ES-I3 (cell line): ENCODE measurements at regions not wholly inside any gene's neighbourhood (a gene's known extent, or its start where the extent isn't known, plus 50 kb on each side); places are given as distances from the start of the nearest gene placed in this dataset.

ENCODE experiments used
- H3K36me3 ChIP-seq: 2 replicates; pipeline ENCODE4 v1.6.1; 2013; ENCODE audit warnings: mild to moderate bottlenecking, low read length, control low read depth, moderate library complexity; ENCODE audit not compliant: insufficient read depth
- H3K4me1 ChIP-seq: 2 replicates; pipeline ENCODE4 v1.6.1; 2013; ENCODE audit warnings: mild to moderate bottlenecking, control low read depth, low read length; ENCODE audit not compliant: insufficient read depth
- H3K9ac ChIP-seq: 2 replicates; pipeline ENCODE4 v1.6.1; 2013; ENCODE audit warnings: low read depth, mild to moderate bottlenecking, low read length, moderate library complexity
- H3K9me3 ChIP-seq: 2 replicates; pipeline ENCODE4 v1.6.1; 2013; ENCODE audit warnings: mild to moderate bottlenecking, low read length, moderate library complexity; ENCODE audit not compliant: control insufficient read depth, insufficient read depth

- Histone ChIP-seq H3K9ac (no peak overlapping the region), H3K4me1 (no peaks in the 10 kb centered on the region), H3K9me3 (no peaks in the 10 kb centered on the region), H3K36me3 (no peaks in the 10 kb centered on the region)
Observed at GRCh38 chr6:97572943-97573342, 289.9 kb upstream of the MMS22L start.

- Histone ChIP-seq H3K36me3 (no peaks in the 10 kb centered on the region), H3K9ac (no peak overlapping the region), H3K4me1 (0 out of 2 replicates have a peak, but pooled peaks cover 3% of the 10 kb centered on the region), H3K9me3 (no peaks in the 10 kb centered on the region)
Observed at GRCh38 chr6:97586344-97586743, 303.3 kb upstream of the MMS22L start.

- Histone ChIP-seq H3K9ac (no peak overlapping the region), H3K36me3 (no peaks in the 10 kb centered on the region)
Observed at GRCh38 chr6:97591955-97592354, 308.9 kb upstream of the MMS22L start.

GRCh38 chr6:97594844-97595243 lies 311.8 kb upstream of the MMS22L start:
- no peaks in the 10 kb centered on the region for H3K36me3 ChIP-seq
- H3K9me3 ChIP-seq, result no peaks in the 10 kb centered on the region
- 0 out of 2 replicates have a peak, but pooled peaks cover 10% of the 10 kb centered on the region for H3K4me1 ChIP-seq
- no peak overlapping the region for H3K9ac ChIP-seq

More at GRCh38 chr6:97591955-97592354, 308.9 kb upstream of the MMS22L start:
- Histone ChIP-seq H3K9me3 (no peaks in the 10 kb centered on the region), H3K4me1 (0 out of 2 replicates have a peak, but pooled peaks cover 10% of the 10 kb centered on the region)

GRCh38 chr6:97621111-97621510 lies 338.1 kb upstream of the MMS22L start:
- no peaks in the 10 kb centered on the region for H3K36me3 ChIP-seq
- no peak overlapping the region for H3K9ac ChIP-seq
- H3K9me3 ChIP-seq, result no peaks in the 10 kb centered on the region
- H3K4me1 ChIP-seq, result no peaks in the 10 kb centered on the region

- Histone ChIP-seq H3K36me3 (no peaks in the 10 kb centered on the region), H3K9ac (no peak overlapping the region), H3K4me1 (no peaks in the 10 kb centered on the region), H3K9me3 (no peaks in the 10 kb centered on the region)
Observed at GRCh38 chr6:97626671-97627441, 343.8 kb upstream of the MMS22L start.

- no peaks in the 10 kb centered on the region for H3K9me3 ChIP-seq
- no peak overlapping the region for H3K9ac ChIP-seq
- H3K4me1 ChIP-seq, result no peaks in the 10 kb centered on the region
- no peaks in the 10 kb centered on the region for H3K36me3 ChIP-seq
Observed at GRCh38 chr6:97629180-97629579, 346.2 kb upstream of the MMS22L start.

- Histone ChIP-seq H3K4me1 (no peaks in the 10 kb centered on the region), H3K9me3 (no peaks in the 10 kb centered on the region), H3K36me3 (no peaks in the 10 kb centered on the region), H3K9ac (no peak overlapping the region)
Observed at GRCh38 chr6:97630604-97631003, 347.6 kb upstream of the MMS22L start.

GRCh38 chr6:97632341-97632740 lies 349.3 kb upstream of the MMS22L start:
- Histone ChIP-seq H3K9me3 (no peaks in the 10 kb centered on the region), H3K36me3 (no peaks in the 10 kb centered on the region), H3K4me1 (no peaks in the 10 kb centered on the region), H3K9ac (no peak overlapping the region)

GRCh38 chr6:97639702-97640101 lies 356.7 kb upstream of the MMS22L start:
- H3K9me3 ChIP-seq, result peaks cover 3% of the 10 kb centered on the region; the same call in 1 of the 2 replicates
- no peak overlapping the region for H3K9ac ChIP-seq
- H3K4me1 ChIP-seq, result no peaks in the 10 kb centered on the region
- H3K36me3 ChIP-seq, result no peaks in the 10 kb centered on the region

- Histone ChIP-seq H3K4me1 (no peaks in the 10 kb centered on the region), H3K9ac (no peak overlapping the region)
Observed at GRCh38 chr6:97644353-97644752, 361.3 kb upstream of the MMS22L start.

GRCh38 chr6:97645757-97646156 lies 362.7 kb upstream of the MMS22L start:
- no peaks in the 10 kb centered on the region for H3K9me3 ChIP-seq
- no peaks in the 10 kb centered on the region for H3K4me1 ChIP-seq
- no peak overlapping the region for H3K9ac ChIP-seq
- no peaks in the 10 kb centered on the region for H3K36me3 ChIP-seq

More at GRCh38 chr6:97644353-97644752, 361.3 kb upstream of the MMS22L start:
- peaks cover 3% of the 10 kb centered on the region; the same call in 1 of the 2 replicates for H3K9me3 ChIP-seq
- no peaks in the 10 kb centered on the region for H3K36me3 ChIP-seq

- Histone ChIP-seq H3K9me3 (no peaks in the 10 kb centered on the region), H3K36me3 (no peaks in the 10 kb centered on the region), H3K4me1 (no peaks in the 10 kb centered on the region), H3K9ac (no peak overlapping the region)
Observed at GRCh38 chr6:97653076-97653475, 370.1 kb upstream of the MMS22L start.

GRCh38 chr6:97653517-97653916 lies 370.5 kb upstream of the MMS22L start:
- Histone ChIP-seq H3K36me3 (no peaks in the 10 kb centered on the region), H3K9me3 (no peaks in the 10 kb centered on the region), H3K9ac (no peak overlapping the region)

GRCh38 chr6:97654674-97655073 lies 371.7 kb upstream of the MMS22L start:
- Histone ChIP-seq H3K9ac (no peak overlapping the region), H3K36me3 (no peaks in the 10 kb centered on the region), H3K9me3 (no peaks in the 10 kb centered on the region), H3K4me1 (no peaks in the 10 kb centered on the region)

More at GRCh38 chr6:97653517-97653916, 370.5 kb upstream of the MMS22L start:
- no peaks in the 10 kb centered on the region for H3K4me1 ChIP-seq
